ENCODE measurements at regions not wholly inside any gene's neighbourhood (a gene's known extent, or its start where the extent isn't known, plus 50 kb on each side); places are given as distances from the start of the nearest gene placed in this dataset.
A peak's percentile ranks its signal among the peaks of the same experiment; 100 is the strongest.
"Not testable (repeated sequence)": the region's sequence is repeated elsewhere in the genome, so short reads cannot be mapped to it uniquely, and the experiment has no call there.

GRCh38 chr9:19935422-19935821 is 146.6 kb upstream of the SLC24A2 start:
- DNase-seq (ENCODE audit: low spot score) = no peak

DNA sequence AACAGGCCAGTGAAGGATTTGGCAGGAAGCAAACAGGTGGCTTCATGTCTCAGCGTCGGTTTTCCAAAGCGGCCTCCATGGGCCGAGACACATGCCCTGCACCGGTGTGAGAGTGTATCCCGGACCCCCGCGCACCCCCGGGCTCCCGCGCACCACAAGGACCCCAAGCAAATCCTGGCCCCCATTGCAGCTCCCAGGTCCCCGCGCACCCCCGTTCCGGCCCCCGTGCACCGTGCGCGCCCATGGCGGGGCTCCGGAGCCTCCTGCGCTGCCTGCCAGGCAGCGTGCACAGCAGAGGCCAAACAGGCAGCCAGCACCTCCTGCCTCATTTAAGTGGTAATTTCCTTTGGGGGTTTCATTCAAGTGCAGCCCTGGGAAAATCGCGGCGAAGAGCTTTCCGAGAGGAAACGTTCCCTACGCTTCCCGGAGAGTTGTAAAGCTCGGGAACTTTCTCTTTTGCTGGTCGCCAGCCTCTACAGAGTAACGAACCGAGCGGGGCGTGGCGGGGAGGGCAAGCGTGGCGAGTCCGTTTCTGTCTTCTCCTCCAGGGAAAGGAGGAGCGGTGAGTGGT is 145.5 kb upstream of the SLC24A2 start:
- DNase-seq (ENCODE audit: low spot score) = no peak

DNA sequence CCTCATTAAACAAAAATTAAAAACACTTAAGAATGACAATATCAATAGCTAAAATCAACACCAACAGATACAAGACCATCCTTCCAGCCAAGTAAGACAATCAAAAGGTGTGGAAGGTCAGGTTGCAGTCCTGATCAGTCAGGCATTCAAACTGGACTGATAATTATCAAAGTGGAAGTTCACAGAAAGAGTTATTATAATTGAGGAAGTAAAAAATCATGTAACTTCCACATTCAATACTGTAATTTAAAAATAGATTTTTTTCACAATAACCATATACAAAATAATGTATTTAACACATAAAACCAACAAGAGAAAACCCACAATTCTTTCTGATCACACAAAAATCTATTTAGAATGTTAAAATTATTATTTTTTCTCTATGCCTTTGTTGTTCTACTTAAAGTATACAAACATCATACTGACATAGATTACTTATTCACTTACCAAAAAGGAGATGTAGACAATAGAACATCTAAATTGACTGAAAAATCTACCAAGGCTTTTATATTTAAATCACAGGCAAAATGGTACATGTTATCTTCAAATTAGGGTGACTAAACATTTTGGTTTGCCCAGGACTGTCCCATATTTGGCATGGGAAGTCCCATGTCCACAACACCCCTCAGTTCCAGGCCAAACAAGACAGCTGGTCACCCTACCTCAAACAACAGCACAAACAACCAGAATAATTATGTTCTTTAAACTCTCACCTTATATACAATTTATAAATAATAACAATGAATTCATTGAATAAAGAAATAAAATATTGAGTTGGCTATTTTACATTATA is 142.5 kb upstream of the SLC24A2 start:
- DNase-seq (ENCODE audit: low spot score) = no peak

DNA sequence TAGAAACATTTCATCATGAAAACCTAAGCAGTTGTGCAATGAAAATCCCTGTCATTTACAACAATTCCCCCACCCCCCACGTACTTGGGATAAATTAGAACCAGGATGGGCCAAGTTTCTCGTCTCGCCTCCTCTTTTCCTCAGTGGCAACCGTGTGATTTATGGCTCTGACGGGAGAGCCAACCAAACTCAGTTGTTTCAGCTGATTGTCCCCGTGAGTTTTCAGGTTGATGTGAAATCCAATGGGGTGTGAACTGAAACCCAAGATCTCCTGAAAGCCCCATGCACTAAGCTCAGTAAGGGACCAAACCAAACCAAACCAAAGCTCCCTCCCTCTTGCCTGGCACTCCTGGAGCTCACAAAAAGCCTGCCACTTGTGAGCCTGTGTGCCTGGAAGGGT is 138.7 kb upstream of the SLC24A2 start:
- DNase-seq (ENCODE audit: low spot score) = no peak

GRCh38 chr9:19926774-19927173 is 137.9 kb upstream of the SLC24A2 start:
- DNase-seq (ENCODE audit: low spot score) = no peak

- DNase-seq (ENCODE audit: low spot score) = peak; percentile 86
Observed at GRCh38 chr9:19925674-19926503, 137.1 kb upstream of the SLC24A2 start.

- DNase-seq (ENCODE audit: low spot score) = no peak
Observed at GRCh38 chr9:19924080-19924479, 135.2 kb upstream of the SLC24A2 start.

- peak; percentile 46 for DNase-seq (ENCODE audit: low spot score)
Observed at GRCh38 chr9:19922476-19923118, 133.8 kb upstream of the SLC24A2 start.

GRCh38 chr9:19920401-19920800 is 131.6 kb upstream of the SLC24A2 start:
- DNase-seq (ENCODE audit: low spot score) = no peak

- no peak for DNase-seq (ENCODE audit: low spot score)
Observed at GRCh38 chr9:19918630-19919029, 129.8 kb upstream of the SLC24A2 start.

DNA sequence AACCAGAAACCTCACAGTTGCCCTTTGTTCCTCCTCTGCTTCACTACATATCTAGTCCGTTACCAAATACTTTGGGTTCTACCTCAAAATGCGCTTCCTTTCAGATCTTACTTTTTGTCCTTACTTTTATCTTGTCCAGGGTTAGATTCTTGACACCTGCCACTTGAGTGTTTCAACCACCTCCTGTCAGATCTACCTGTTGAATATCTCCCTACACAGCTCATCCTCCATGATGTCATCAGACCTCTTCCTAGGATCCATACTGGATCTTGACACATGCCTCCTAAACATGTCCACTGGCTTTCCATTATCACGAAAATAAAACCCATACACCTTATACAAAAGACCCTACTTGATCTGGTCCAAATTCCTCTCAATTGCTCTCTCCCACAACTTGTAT is 125.2 kb upstream of the SLC24A2 start:
- DNase-seq (ENCODE audit: low spot score) = no peak

- no peak for DNase-seq (ENCODE audit: low spot score)
Observed at GRCh38 chr9:19913151-19913550, 124.3 kb upstream of the SLC24A2 start.

DNA sequence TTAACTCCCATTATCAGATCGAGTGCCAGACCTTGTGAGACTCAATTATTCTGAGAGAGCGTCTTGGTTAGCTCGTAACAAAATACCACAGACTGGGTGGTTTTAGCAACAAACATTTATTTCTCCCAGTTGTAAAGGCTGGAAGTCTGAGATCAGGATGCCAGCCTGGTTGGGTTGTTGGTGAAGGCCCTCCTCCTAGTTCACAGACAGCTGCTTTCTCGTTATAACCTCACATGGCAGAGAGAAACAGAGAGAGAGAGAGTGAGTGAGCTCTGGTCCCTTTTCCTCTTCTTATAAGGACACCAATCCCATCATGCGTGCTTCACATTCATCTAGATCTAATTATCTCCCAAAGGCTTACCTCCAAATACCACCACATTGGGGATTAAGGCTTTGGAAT is 114.2 kb upstream of the SLC24A2 start:
- no peak for DNase-seq (ENCODE audit: low spot score)

DNA sequence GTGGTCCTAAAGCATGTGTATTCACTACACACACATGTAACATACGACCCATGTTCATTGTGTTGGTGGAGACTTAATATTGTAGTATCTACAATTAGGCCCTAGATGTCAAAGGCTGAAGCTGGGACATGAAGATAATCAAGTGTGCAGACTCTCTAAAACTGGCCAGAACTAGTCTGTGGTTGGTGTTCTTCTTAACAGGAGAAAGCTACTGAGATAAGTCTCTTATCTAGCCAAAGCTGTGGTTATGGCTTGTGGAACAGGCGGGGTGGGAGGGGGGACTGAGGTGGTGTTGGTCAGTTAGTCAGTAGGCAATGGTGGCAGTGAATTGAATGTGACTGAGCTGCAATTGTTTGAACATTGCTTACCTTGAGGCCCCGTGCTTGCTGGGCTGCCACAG is 112.7 kb upstream of the SLC24A2 start:
- no peak for DNase-seq (ENCODE audit: low spot score)

GRCh38 chr9:19896161-19896560 is 107.3 kb upstream of the SLC24A2 start:
- DNase-seq (ENCODE audit: low spot score) = no peak

- not testable (repeated sequence) for DNase-seq (ENCODE audit: low spot score)
Observed at GRCh38 chr9:19895578-19895977, 106.7 kb upstream of the SLC24A2 start.

DNA sequence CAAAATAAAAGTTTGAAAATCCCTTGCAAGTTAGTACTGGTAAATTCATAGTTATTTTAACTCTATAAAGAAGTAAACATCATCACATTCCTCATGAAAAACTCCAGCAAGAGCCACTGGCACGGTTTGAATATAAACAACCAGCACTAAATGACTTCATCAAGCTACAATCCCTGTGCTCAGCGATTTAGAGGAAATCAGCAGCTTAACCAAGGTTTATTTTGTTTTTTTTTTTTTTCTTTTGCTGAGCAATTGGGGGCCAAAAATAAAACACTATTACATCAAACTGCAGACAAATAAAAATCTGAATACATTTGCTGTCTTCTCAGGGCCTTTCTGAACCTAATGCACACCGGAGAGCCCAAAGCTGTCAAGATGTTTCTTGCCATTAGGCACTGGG is 106.2 kb upstream of the SLC24A2 start:
- no peak for DNase-seq (ENCODE audit: low spot score)

DNA sequence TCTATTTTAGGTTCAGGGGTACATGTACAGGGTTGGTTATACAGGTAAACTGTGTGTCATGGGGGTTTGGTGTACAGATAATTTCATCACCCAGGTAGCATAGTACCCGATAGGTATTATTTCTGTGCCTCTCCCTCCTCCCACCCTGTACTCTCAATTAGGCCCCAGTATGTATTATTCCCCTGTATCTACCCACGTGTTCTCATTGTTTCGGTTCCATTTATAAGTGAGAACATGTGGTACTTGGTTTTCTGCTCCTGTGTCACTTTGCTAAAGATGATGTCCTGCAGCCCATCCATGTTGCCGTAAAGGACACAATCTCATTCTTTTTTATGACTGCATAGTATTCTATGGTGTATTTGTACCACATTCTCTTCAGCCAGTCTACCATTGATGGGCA is 96.8 kb upstream of the SLC24A2 start:
- no peak for DNase-seq (ENCODE audit: low spot score)

DNA sequence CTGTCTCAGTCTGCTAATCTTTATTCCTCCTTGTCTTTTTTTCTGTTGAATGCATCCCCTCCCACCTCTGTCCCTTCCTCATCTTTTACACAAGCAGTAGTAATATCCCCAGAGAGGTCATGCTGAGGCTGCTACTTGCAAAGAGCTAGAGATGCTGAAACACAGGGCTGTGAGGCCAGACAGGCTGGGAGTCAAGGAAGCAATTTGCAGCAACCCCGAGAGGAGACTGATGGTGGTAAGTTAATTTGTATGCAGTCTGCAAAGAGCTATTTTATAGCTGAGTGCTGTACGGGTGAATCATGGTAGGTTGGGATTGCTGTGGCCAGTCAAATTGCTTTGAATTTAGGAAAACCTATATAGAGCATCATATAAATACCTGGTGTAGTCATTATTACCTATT is 90.2 kb upstream of the SLC24A2 start:
- no peak for DNase-seq (ENCODE audit: low spot score)

DNA sequence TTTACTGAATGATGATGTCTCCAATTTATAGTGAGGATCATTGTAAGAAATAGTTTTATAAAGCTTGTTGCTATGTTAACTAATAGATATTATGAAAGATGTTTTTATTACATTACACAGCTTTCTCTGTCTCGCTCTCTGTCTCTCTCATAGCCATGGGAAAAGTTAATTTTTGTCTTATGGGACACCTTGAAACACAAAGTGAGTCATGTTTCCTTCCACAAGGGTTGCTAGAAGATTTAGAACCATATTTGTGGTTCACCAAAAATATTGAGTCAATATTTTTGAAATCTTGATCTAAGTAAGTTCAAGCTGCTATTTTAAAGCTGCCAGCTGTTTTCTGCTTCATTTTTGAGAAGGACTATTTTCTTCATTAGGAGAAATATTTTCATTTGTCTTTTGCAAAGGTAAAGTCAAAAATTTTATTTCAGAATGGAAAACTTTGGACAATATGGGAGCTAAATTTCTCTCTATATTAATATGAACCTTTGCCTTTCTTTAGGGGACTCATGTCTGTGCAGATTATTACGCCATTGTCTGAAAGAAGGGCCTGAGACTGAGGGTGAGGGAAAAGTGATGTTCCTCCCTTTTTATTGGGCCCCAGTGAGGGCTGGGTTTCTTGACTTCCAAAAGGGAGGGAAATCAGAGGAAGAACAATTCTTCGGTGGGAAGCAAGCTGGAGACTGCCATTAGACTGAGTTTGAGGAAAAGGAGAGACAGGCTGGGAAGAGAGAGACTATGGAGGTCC is 87.9 kb upstream of the SLC24A2 start:
- no peak for DNase-seq (ENCODE audit: low spot score)

DNA sequence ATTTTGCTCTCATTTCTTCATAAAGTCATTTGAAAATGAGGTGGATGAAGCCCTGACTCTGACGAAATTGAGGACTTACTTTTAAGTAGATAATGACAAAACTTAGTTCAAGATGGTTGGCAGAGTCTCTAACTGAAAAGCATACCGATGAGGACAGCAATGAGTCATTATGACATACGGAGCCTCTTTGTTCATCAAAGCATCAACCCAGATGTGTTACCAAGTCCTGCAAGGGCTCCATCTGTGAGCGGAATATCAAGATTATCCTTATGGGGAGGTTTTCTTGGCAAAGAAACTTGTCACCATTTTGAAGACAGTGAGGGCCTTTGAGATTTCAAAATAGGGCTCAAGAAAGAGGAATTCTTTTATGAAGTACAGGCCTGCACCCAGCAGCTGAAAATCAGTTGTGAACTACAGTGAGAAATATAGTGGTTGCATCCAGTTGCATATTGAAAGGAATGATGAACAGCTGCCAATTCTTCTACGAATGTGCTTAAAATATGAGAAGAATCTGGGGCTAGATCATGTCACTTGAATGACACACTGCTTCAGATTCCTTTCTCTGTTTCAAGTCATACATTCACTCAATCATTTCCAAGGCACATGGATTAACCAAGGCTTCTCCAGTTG is 86.6 kb upstream of the SLC24A2 start:
- DNase-seq (ENCODE audit: low spot score) = no peak

Measured in cerebellar cortex (tissue), 1 donor.